Activated T-helper 9 cell treated with anti-CD3 and anti-CD28 coated beads, Interleukin-2, amount 50 U/mL, for 16 hours (primary cell): ENCODE measurements at regions not wholly inside any gene's neighbourhood (a gene's known extent, or its start where the extent isn't known, plus 50 kb on each side); places are given as distances from the start of the nearest gene placed in this dataset.

Experiments
- DNase-seq: peaks from one replicate; pipeline ENCODE4 v3.0.0-alpha.2; 2020; ENCODE audit warnings: low read depth

GRCh38 chr21:35223480-35224156 lies 174.5 kb upstream of the RUNX1 start:
- no peak for DNase-seq

- DNase-seq = no peak
Observed at GRCh38 chr21:35222541-35222941, 173.4 kb upstream of the RUNX1 start.

- DNase-seq = no peak
Observed at GRCh38 chr21:35222021-35222420, 172.9 kb upstream of the RUNX1 start.

- DNase-seq = no peak
Observed at GRCh38 chr21:35220301-35220700, 171.2 kb upstream of the RUNX1 start.

- no peak for DNase-seq
Observed at GRCh38 chr21:35219719-35220118, 170.6 kb upstream of the RUNX1 start.

GRCh38 chr21:35219291-35219690 lies 170.2 kb upstream of the RUNX1 start:
- no peak for DNase-seq

- no peak for DNase-seq
Observed at GRCh38 chr21:35217504-35218060, 168.5 kb upstream of the RUNX1 start.

- DNase-seq = no peak
Observed at GRCh38 chr21:35216996-35217395, 167.9 kb upstream of the RUNX1 start.

GRCh38 chr21:35215870-35216269 lies 166.8 kb upstream of the RUNX1 start:
- DNase-seq = no peak

- DNase-seq = no peak
Observed at GRCh38 chr21:35212393-35213127, 163.5 kb upstream of the RUNX1 start.

- DNase-seq = no peak
Observed at GRCh38 chr21:35211782-35212181, 162.7 kb upstream of the RUNX1 start.

- DNase-seq = no peak
Observed at GRCh38 chr21:35210093-35210492, 161.0 kb upstream of the RUNX1 start.

- no peak for DNase-seq
Observed at GRCh38 chr21:35208810-35209517, 159.9 kb upstream of the RUNX1 start.

GRCh38 chr21:35208104-35208503 lies 159.0 kb upstream of the RUNX1 start:
- no peak for DNase-seq

- no peak for DNase-seq
Observed at GRCh38 chr21:35207322-35207721, 158.2 kb upstream of the RUNX1 start.

GRCh38 chr21:35206141-35207125 lies 157.3 kb upstream of the RUNX1 start:
- DNase-seq = no peak

GRCh38 chr21:35204850-35205541 lies 155.9 kb upstream of the RUNX1 start:
- DNase-seq = no peak

GRCh38 chr21:35204125-35204524 lies 155.0 kb upstream of the RUNX1 start:
- DNase-seq = no peak

- no peak for DNase-seq
Observed at GRCh38 chr21:35203093-35203977, 154.2 kb upstream of the RUNX1 start.

GRCh38 chr21:35202431-35202830 lies 153.3 kb upstream of the RUNX1 start:
- DNase-seq = no peak
